Upper lobe of left lung (tissue), 4 donors: ENCODE measurements at regions not wholly inside any gene's neighbourhood (a gene's known extent, or its start where the extent isn't known, plus 50 kb on each side); places are given as distances from the start of the nearest gene placed in this dataset.

Experiments
- EP300 ChIP-seq, 4 donors: sonication (generic); formaldehyde crosslinking; IDR thresholded peaks; one replicate each; pipeline ENCODE4 v1.5.1; 2017; ENCODE audit warnings: antibody characterized with exemption in 4 of 4, control low read depth in 2 of 4
- POLR2A ChIP-seq, 4 donors: fragments of 450-650 bp; IDR thresholded peaks; one replicate each; pipeline ENCODE4 v1.5.1; 2016 to 2017; ENCODE audit warnings: antibody characterized with exemption in 4 of 4, mild to moderate bottlenecking in 2 of 4
- POLR2AphosphoS5 ChIP-seq, 2 donors: sonication (generic); formaldehyde crosslinking; IDR thresholded peaks; one replicate each; pipeline ENCODE4 v1.5.1; 2017; ENCODE audit warnings: antibody characterized with exemption in 2 of 2
- TF ChIP-seq, protein P1 (sequence below), 6 experiments: fragments of 450-650 bp in 4 of 6; fragments of 200-600 bp in 2 of 6; sonication (generic) in 2 of 6; IDR thresholded peaks; one replicate each; pipeline ENCODE4 v1.5.1; 2016 to 2019; ENCODE audit warnings: antibody characterized with exemption in 6 of 6

DNA sequence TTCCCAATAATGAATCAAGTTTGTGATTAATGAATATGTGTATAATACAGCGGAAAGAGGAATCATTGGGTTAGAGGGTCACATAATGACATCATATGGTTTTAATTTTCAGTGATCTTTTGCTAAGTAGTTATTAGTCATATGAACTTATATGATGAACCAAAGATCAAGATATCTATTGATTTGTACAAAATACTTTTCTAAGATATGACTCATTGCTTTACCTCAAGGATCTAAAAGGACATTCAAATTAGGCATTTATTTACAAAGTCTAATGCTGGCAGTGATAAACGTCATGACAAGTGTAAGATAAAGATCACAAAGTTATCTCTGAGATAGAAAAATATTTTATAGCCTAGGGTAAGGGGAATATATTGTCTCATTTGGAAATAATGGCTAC lies 417.8 kb downstream of the RPL10L start:
- TF ChIP-seq POLR2A (IDR thresholded peaks at IDR 0.05) (no peak), EP300 (IDR thresholded peaks at IDR 0.05) (no peak), POLR2AphosphoS5 (IDR thresholded peaks at IDR 0.05) (no peak)
- TF ChIP-seq, protein P1, sequence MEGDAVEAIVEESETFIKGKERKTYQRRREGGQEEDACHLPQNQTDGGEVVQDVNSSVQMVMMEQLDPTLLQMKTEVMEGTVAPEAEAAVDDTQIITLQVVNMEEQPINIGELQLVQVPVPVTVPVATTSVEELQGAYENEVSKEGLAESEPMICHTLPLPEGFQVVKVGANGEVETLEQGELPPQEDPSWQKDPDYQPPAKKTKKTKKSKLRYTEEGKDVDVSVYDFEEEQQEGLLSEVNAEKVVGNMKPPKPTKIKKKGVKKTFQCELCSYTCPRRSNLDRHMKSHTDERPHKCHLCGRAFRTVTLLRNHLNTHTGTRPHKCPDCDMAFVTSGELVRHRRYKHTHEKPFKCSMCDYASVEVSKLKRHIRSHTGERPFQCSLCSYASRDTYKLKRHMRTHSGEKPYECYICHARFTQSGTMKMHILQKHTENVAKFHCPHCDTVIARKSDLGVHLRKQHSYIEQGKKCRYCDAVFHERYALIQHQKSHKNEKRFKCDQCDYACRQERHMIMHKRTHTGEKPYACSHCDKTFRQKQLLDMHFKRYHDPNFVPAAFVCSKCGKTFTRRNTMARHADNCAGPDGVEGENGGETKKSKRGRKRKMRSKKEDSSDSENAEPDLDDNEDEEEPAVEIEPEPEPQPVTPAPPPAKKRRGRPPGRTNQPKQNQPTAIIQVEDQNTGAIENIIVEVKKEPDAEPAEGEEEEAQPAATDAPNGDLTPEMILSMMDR (IDR thresholded peaks at IDR 0.05) = no peak
